PC-3 (cell line): ENCODE measurements at regions not wholly inside any gene's neighbourhood (a gene's known extent, or its start where the extent isn't known, plus 50 kb on each side); places are given as distances from the start of the nearest gene placed in this dataset.

ENCODE experiments used
- CTCF ChIP-seq: fragments of 300-600 bp; sonication (generic); conservative IDR thresholded peaks from 2 replicates; pipeline ENCODE4 v1.5.1; 2017; ENCODE audit warnings: antibody characterized with exemption, low read depth, mild to moderate bottlenecking, low read length
- EZH2 ChIP-seq: fragments of 300-600 bp; sonication (generic); IDR thresholded peaks from one replicate; pipeline ENCODE4 v1.6.1; 2017; ENCODE audit warnings: antibody characterized with exemption, mild to moderate bottlenecking, low read length; ENCODE audit not compliant: unreplicated experiment
- EZH2phosphoT487 ChIP-seq: fragments of 300-600 bp; sonication (generic); IDR thresholded peaks from 2 replicates; pipeline ENCODE4 v1.6.1; 2018; ENCODE audit warnings: mild to moderate bottlenecking, antibody characterized with exemption, low read length, borderline replicate concordance

GRCh38 chr5:18560602-18561001 lies 926.3 kb downstream of the TAF11L14 start:
- TF ChIP-seq CTCF (no peak), EZH2phosphoT487 (no peak), EZH2 (no peak)
